Stimulated activated CD4-positive, alpha-beta T cell treated with anti-CD3 and anti-CD28 coated beads, Interleukin-15, amount 100 ng/mL, for 24 hours (primary cell): ENCODE measurements at regions not wholly inside any gene's neighbourhood (a gene's known extent, or its start where the extent isn't known, plus 50 kb on each side); places are given as distances from the start of the nearest gene placed in this dataset.

Source experiments
- DNase-seq: peaks from one replicate; pipeline ENCODE4 v3.0.0-alpha.2; 2020

GRCh38 chr15:96415513-96416217, 85.2 kb downstream of the NR2F2 start:
- no peak for DNase-seq

GRCh38 chr15:96416218-96416933, 85.9 kb downstream of the NR2F2 start:
- no peak for DNase-seq

DNA sequence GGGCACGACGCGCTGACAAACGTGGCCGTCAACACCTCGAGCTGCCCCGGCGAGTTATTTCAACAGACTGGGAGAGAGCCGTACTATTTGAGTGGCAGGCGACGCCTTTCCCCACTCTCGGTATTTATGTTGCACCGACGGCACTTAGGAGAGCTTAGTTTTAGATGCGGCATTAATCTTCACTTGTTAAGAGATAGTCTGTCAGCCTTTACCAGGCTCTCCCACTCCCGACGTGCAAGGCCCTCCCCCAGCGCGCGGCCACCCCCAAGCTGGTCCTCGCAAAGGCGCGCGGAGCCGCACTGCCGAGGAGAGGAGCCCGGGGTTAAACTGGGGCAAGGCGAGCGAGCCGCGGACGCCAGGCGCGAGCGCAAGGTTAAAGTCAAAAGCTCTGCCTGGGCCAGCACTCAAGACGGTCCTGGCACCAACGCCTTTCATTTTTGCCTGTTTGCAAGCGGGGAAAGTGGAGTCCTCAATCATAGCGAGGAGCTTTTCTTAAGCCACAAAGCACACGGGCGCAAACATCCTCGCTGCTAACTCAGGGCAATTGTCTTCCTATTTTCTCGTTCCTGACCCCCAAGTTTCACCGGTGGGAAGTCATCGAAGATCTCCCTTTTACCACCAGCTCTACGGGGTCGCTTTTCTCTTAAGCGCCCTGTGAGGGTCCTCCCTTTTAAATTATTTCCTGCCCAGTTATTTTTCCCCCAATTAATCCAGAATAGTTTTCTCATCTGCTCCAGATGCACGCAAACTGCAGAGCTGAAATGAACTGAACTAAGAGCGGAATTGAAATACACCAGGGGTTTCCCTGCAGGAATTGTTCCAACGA, 86.6 kb downstream of the NR2F2 start:
- DNase-seq: no peak

- no peak for DNase-seq
Observed at GRCh38 chr15:96417760-96418130, 87.2 kb downstream of the NR2F2 start.

- DNase-seq: no peak
Observed at GRCh38 chr15:96418146-96418545, 87.6 kb downstream of the NR2F2 start.

DNA sequence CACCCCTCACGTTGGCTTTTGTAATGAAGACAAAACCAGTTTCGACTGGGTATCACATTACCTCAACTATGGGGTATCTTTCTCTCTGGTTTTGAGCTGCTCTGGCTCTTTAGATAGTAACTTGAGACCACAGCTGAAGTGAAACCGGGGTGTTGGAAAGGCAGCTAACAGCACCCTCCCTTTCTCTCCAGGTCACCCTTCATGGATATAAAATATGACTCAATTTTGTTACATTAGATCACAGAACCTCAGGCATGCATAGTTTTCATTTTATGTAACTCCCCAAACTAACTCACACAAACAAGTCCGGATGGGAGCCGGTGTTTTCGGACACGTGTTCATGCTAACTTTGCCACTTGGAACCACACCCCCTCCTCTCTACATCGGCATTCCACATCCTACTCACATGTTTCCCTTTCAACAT, 90.7 kb downstream of the NR2F2 start:
- no peak for DNase-seq

GRCh38 chr15:96422125-96422524, 91.6 kb downstream of the NR2F2 start:
- DNase-seq: no peak

DNA sequence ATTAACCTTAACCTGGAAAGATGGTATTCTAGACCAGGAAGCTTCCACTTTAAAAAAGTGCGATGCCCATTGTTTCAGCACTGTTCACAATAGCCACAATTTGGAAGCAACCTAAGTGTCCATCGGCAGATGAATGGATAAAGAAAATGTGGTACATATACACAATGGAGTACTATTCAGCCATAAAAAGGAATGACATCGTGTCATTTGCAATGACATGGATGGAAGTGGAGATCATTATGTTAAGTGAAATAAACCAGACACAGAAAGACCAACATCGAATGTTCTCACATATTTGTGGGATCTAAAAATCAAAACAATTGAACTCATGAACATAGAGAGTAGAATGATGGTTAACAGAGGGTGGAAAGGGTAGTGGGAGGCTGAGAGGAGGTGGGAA, 94.2 kb downstream of the NR2F2 start:
- no peak for DNase-seq

DNA sequence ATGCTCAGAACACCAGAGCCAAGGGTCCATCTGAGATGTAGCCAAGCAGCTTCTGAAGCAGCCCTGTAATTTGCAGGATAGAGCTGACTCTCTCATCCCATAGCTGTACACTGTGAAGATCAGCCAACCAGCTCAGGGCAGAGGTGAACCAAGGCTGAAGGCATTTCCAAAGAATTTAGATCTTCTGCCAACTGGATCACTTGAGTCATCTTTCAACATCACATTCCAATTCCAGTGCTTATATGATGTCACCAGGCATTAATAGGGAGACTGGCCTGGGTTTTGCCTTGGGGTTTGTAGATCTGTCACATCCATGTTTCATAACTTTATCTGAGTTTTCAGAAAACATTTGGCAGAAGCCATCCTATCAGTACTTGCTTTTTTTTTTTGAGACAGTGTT, 98.2 kb downstream of the NR2F2 start:
- DNase-seq: no peak

GRCh38 chr15:96431786-96432185, 101.3 kb downstream of the NR2F2 start:
- no peak for DNase-seq

DNA sequence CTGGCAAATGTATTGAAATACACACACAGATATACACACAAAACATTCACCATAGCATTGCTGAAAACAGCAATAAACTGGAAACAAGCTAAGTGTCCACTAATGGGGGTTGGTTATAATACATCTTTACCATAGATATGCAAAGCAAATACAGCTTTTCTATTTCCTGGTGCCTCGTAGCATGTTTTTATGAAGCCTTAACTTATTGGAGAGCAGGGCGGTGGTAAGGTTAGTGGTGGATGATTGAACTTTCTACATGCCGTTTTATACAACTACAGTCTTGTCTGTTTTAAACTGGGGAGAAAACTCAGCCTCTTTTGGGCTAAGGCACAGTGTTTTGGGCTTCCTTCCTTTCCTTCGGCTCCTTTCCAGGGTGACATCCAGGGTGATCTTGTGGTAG, 104.5 kb downstream of the NR2F2 start:
- no peak for DNase-seq

- DNase-seq: no peak
Observed at GRCh38 chr15:96435841-96436240, 105.3 kb downstream of the NR2F2 start.

GRCh38 chr15:96440978-96441377, 110.5 kb downstream of the NR2F2 start:
- no peak for DNase-seq

- no peak for DNase-seq
Observed at GRCh38 chr15:96442076-96442475, 111.6 kb downstream of the NR2F2 start.

DNA sequence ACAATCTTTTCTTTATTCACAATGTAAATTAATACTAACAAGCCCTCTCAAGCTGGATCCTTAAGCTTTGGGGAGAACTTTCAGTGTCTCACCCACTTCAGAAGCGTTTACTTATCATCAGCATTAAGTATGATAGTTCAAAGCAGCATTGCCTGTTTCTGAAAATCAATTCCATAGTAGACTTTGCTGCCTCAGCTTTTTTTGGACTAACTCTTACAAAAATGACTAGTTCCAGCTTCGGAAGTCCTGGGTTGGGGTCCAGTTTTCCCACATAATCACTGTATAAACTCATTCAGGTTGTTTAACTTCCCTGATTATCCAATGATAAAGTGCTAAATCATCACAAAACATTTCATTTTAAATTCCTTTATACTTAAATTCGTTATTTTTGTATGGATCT, 114.4 kb downstream of the NR2F2 start:
- no peak for DNase-seq

- DNase-seq: no peak
Observed at GRCh38 chr15:96448923-96449322, 118.4 kb downstream of the NR2F2 start.

DNA sequence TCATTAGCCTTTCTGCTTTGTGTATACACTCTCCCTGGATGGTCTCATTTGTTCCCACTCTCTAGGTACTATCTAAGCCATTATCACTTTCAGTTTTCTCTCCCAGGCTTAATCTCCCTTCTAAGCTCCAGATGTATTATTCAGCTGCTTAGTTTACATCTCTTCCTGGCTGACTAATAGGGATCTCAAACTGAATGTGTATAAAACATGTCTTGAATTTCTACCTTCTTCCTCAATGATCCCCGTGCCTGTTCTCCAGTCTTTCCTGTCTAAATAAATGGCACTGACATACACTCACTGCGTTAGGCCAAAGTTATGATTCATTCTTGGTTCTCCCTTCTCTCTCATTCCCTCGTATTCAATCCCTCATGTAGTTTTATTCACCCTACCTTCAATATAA, 127.3 kb downstream of the NR2F2 start:
- no peak for DNase-seq

GRCh38 chr15:96460106-96460505, 129.6 kb downstream of the NR2F2 start:
- no peak for DNase-seq

DNA sequence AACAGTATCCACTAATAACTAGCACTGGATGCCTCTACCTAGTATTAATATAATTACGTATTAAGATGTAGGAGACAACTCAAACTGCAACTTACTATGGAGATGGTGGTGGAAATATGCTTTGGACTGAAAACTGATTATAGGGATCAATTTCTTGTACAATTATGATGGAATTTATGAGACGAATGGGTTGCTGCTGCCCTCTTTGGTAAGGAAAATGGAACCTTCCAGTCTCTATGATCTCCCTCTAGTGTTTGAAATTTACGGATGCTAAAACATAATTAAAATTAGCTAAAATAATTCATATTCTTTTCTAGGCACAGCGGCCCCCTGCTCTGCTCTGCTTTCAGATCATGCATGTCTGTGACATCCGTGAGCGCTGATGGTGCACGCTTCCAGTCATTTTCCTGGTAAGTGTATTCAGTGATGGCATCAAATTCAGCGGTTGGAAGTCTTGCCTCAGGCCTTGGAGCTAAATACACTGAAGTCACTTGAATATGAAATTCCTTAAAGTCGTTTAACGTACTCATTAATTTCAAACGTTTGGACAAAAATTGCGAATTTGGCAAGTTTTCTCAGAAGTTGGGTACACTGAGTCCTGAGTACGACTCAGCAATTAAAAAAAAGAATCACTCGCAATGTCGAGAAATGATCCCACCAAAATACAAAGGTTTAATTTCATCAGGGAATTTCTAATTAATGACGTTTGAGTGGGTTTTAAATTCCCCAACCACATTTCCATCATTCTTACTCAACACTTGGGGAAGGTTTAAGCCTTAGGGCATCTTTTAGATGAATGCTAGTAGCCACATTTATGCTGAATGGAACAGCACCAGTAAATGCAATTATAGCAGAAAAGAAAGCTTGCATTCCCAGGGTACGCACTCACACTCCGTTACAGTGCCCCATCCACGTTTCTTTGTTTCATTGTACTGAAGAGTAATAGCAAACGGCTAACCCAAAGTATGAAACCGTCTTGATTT, 132.6 kb downstream of the NR2F2 start:
- DNase-seq: no peak

DNA sequence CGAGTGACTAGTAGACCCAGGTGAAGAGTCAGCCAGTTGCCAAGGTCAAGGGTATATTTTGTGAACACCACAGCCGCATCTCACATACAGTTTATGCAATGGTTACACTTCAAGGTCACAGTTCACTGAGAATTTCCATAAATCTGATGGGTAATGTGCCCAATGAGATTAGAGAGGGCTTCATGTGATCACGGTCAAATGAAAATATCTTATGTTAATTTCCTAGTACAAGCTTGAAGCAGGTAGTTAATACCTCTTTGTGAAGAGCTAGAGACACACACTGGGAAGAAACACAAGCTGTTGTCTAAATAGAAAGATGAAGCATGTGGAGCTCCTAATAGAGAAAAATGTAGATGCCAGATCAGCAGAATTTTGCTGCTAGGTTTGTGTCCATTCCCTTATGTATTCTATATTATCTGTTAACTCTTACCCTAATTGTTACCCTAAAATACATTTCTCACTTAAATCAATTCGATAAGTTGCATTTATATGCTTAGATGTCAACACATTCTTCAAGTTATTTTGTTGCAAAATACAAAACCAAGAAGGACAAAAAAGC, 136.0 kb downstream of the NR2F2 start:
- DNase-seq: no peak

DNA sequence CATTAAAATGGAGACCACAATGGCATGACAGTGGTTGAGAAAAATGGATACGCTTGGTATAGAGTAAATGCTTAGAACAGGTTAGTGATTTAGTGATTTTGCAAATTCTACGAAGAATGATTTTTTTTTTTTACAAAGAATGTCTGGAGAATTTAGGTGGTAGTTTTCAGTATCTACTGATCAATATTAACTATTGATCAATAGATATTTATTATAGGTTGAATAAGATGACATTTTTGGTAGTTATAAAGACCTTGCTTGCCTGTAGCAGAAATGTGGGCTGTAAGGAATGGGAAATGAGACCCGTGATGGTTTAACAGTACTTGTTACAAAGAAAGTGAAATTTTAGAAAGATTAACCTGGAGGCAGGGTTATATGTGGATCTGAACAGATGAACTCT, 137.5 kb downstream of the NR2F2 start:
- DNase-seq: no peak

DNA sequence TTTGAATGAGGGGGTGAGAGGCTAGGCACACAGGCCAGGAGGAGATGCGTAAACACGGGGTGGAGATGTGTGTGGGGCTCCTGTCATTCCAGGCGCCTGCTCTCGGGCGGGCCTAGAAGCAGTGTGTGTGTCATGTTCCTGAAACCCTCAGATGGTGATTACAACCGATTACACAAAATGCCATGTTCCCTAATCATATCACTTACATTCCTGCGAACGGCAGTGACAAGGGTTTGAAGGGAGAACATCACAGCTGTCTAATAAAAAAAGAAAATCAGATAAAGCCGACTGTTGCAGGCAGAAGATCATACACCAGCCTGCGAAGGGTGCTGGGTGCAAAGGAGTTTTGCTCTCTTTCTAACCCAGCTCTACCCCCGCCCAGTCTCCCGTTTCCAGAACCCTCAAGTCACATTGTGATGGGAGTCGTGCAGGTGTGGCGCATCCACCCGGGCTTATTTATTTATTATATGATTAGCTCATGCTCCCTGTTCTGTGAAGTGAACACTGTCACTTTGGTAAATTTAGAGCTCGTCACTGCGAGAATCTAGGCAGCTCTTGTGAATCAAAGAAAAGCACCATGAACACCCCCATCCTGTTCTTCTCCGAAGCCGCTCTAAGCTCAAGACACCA, 140.3 kb downstream of the NR2F2 start:
- DNase-seq: no peak
